H9 (cell line): ENCODE measurements at regions not wholly inside any gene's neighbourhood (a gene's known extent, or its start where the extent isn't known, plus 50 kb on each side); places are given as distances from the start of the nearest gene placed in this dataset.

Experiments
- DNase-seq: peaks from one replicate; pipeline ENCODE4 v3.0.0-alpha.2; 2017
- H2AFZ ChIP-seq: one replicate; pipeline ENCODE4 v1.6.1; 2013; ENCODE audit warnings: mild to moderate bottlenecking, low read length, control low read depth, moderate library complexity
- H2AK5ac ChIP-seq: 2 replicates; pipeline ENCODE4 v1.6.1; 2013; ENCODE audit warnings: low read length, control low read depth, mixed read lengths; ENCODE audit not compliant: insufficient read length
- H2BK120ac ChIP-seq: one replicate; pipeline ENCODE4 v1.6.1; 2013; ENCODE audit warnings: low read depth, mild to moderate bottlenecking, low read length, control low read depth, inconsistent platforms; ENCODE audit not compliant: poor library complexity, severe bottlenecking
- H2BK12ac ChIP-seq: 2 replicates; pipeline ENCODE4 v1.6.1; 2013; ENCODE audit warnings: low read length, control low read depth, mixed read lengths, low read depth; ENCODE audit not compliant: insufficient read length
- H2BK15ac ChIP-seq: 2 replicates; pipeline ENCODE4 v1.6.1; 2013; ENCODE audit warnings: low read depth, low read length, control low read depth
- H2BK20ac ChIP-seq: one replicate; pipeline ENCODE4 v1.6.1; 2013; ENCODE audit warnings: low read depth, mild to moderate bottlenecking, low read length, control low read depth, inconsistent platforms; ENCODE audit not compliant: poor library complexity, severe bottlenecking
- H2BK5ac ChIP-seq: 2 replicates; pipeline ENCODE4 v1.6.1; 2013; ENCODE audit warnings: low read length, control low read depth, mixed read lengths; ENCODE audit not compliant: insufficient read length
- H3K14ac ChIP-seq: 2 replicates; pipeline ENCODE4 v1.6.1; 2013; ENCODE audit warnings: low read length, control low read depth; ENCODE audit not compliant: insufficient read depth
- H3K18ac ChIP-seq: 2 replicates; pipeline ENCODE4 v1.6.1; 2013; ENCODE audit warnings: low read depth, mild to moderate bottlenecking, mixed read lengths, low read length, control low read depth; ENCODE audit not compliant: insufficient read length
- H3K23ac ChIP-seq: 2 replicates; pipeline ENCODE4 v1.6.1; 2013; ENCODE audit warnings: low read length, control low read depth, mixed read lengths, low read depth; ENCODE audit not compliant: insufficient read length
- H3K23me2 ChIP-seq: 2 replicates; pipeline ENCODE4 v1.6.1; 2013; ENCODE audit warnings: low read depth, mild to moderate bottlenecking, mixed read lengths, low read length, control low read depth; ENCODE audit not compliant: insufficient read length, poor library complexity, severe bottlenecking
- H3K27ac ChIP-seq: 2 replicates; pipeline ENCODE4 v1.5.1; 2013; ENCODE audit warnings: low read length, control low read depth, mixed read lengths, low read depth; ENCODE audit not compliant: insufficient read length
- H3K27me3 ChIP-seq: 2 replicates; pipeline ENCODE4 v1.6.1; 2013; ENCODE audit warnings: low read length, control low read depth, inconsistent platforms; ENCODE audit not compliant: insufficient read depth
- H3K4ac ChIP-seq: 2 replicates; pipeline ENCODE4 v1.6.1; 2013; ENCODE audit warnings: low read depth, mild to moderate bottlenecking, control low read depth, inconsistent platforms, low read length, moderate library complexity
- H3K4me1 ChIP-seq: 2 replicates; pipeline ENCODE4 v1.6.1; 2013; ENCODE audit warnings: low read length, control low read depth, inconsistent platforms; ENCODE audit not compliant: insufficient read depth
- H3K4me2 ChIP-seq: 2 replicates; pipeline ENCODE4 v1.6.1; 2013; ENCODE audit warnings: low read length, control low read depth, mixed read lengths; ENCODE audit not compliant: insufficient read length, insufficient read depth
- H3K56ac ChIP-seq: 2 replicates; pipeline ENCODE4 v1.6.1; 2013; ENCODE audit warnings: low read depth, mild to moderate bottlenecking, mixed read lengths, low read length, control low read depth; ENCODE audit not compliant: insufficient read length
- H3K79me1 ChIP-seq: 2 replicates; pipeline ENCODE4 v1.6.1; 2013; ENCODE audit warnings: low read depth, mild to moderate bottlenecking, moderate library complexity, low read length, control low read depth, inconsistent platforms; ENCODE audit not compliant: insufficient read depth, poor library complexity, severe bottlenecking
- H3K79me2 ChIP-seq: 2 replicates; pipeline ENCODE4 v1.6.1; 2013; ENCODE audit warnings: low read length, control low read depth, inconsistent platforms; ENCODE audit not compliant: insufficient read depth
- H3K9ac ChIP-seq: 2 replicates; pipeline ENCODE4 v1.6.1; 2013; ENCODE audit warnings: low read length, control low read depth, mixed read lengths; ENCODE audit not compliant: insufficient read length; ENCODE audit errors: extremely low read depth
- H3K9me3 ChIP-seq: one replicate; pipeline ENCODE4 v1.6.1; 2013; ENCODE audit warnings: low read depth, low read length, inconsistent platforms; ENCODE audit not compliant: control insufficient read depth
- H3T11ph ChIP-seq: one replicate; pipeline ENCODE4 v1.6.1; 2013; ENCODE audit warnings: mild to moderate bottlenecking, low read length, control low read depth, inconsistent platforms
- H4K20me1 ChIP-seq: one replicate; pipeline ENCODE4 v1.6.1; 2013; ENCODE audit not compliant: control insufficient read depth, insufficient read length, insufficient read depth
- H4K5ac ChIP-seq: 2 replicates; pipeline ENCODE4 v1.6.1; 2013; ENCODE audit warnings: low read depth, mild to moderate bottlenecking, mixed read lengths, low read length, control low read depth; ENCODE audit not compliant: insufficient read length
- H4K8ac ChIP-seq: replicated peaks from 2 replicates; pipeline ENCODE4 v1.6.1; 2013; ENCODE audit warnings: low read length, control low read depth, mixed read lengths, low read depth; ENCODE audit not compliant: insufficient read length
- H4K91ac ChIP-seq: 2 replicates; pipeline ENCODE4 v1.6.1; 2013; ENCODE audit warnings: low read depth, mild to moderate bottlenecking, moderate library complexity, mixed read lengths, low read length, control low read depth; ENCODE audit not compliant: insufficient read length
- H3K27ac Mint-ChIP-seq, 3 experiments: 2 replicates in 2 of 3; 3 replicates in 1 of 3; pipeline ENCODE4 v1.8.0; 2020 to 2021; ENCODE audit warnings: mixed read lengths in 3 of 3, mild to moderate bottlenecking in 1 of 3, moderate library complexity in 1 of 3
- H3K27me3 Mint-ChIP-seq: 2 replicates; pipeline ENCODE4 v1.8.0; 2021; ENCODE audit warnings: low read depth, mild to moderate bottlenecking, moderate library complexity, mixed read lengths
- H3K36me3 Mint-ChIP-seq, 3 experiments: 2 replicates in 2 of 3; 3 replicates in 1 of 3; pipeline ENCODE4 v1.8.0; 2020 to 2021; ENCODE audit warnings: low read depth in 3 of 3, mixed read lengths in 3 of 3; ENCODE audit not compliant: insufficient read depth in 1 of 3
- H3K4me1 Mint-ChIP-seq, 2 experiments: 2 replicates each; pipeline ENCODE4 v1.8.0; 2020; ENCODE audit warnings: mixed read lengths in 2 of 2
- H3K4me3 Mint-ChIP-seq, 2 experiments: 2 replicates in 1 of 2; 3 replicates in 1 of 2; pipeline ENCODE4 v1.8.0; 2020 to 2021; ENCODE audit warnings: mild to moderate bottlenecking in 2 of 2, mixed read lengths in 2 of 2, moderate library complexity in 1 of 2
- H3K9me3 Mint-ChIP-seq, 2 experiments: 2 replicates in 1 of 2; 3 replicates in 1 of 2; pipeline ENCODE4 v1.8.0; 2020; ENCODE audit warnings: mild to moderate bottlenecking in 2 of 2, mixed read lengths in 2 of 2, moderate library complexity in 1 of 2
- CTCF ChIP-seq: fragments of 200-600 bp; sonication (generic); conservative IDR thresholded peaks from 3 replicates; pipeline ENCODE4 v1.8.0; 2021; ENCODE audit warnings: antibody characterized with exemption, mild to moderate bottlenecking
- WGBS: extraction: QIAGEN DNeasy Blood & Tissue Kit; methylation state at CpG from one replicate; pipeline ENCODE4 v1.1.7; 2013; ENCODE audit warnings: missing lambda C conversion rate, low lambda C conversion rate, mixed read lengths; ENCODE audit not compliant: insufficient read length; ENCODE audit errors: extremely low coverage; 5-methylcytosine and 5-hydroxymethylcytosine counted together

DNA sequence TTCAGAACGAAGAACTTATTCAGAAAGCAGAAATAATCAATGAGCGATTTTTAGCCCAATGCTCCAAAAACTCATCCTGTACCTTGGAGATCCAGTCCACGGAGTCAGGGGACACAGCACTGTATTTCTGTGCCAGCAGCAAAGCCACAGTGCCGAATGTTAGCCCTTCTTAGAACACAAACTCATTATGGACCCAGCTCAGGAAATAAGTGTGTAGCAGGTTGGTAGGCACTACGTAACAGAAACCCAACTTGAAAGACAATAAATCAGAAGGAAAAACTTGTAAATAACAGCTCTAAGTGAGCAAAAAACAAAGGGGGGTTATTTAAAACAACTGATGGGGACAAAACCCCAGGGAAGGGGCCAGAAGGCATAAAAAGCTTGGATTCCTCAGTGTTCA lies 112.0 kb upstream of the PRSS1 start:
- no peaks in the 10 kb centered on the region for H3K23me2 ChIP-seq
- WGBS = no CpG with 5 or more reads among the region's 5 CpGs
- H2BK120ac ChIP-seq = no peak overlapping the region
- no peak overlapping the region for H3K4me2 ChIP-seq
- TF ChIP-seq CTCF = no peak
- H4K5ac ChIP-seq = no peak overlapping the region
- no peak overlapping the region for H3T11ph ChIP-seq
- no peaks in the 10 kb centered on the region for H3K79me1 ChIP-seq
- no peaks in the 10 kb centered on the region for H4K20me1 ChIP-seq
- H3K56ac ChIP-seq = no peak overlapping the region
- H2AFZ ChIP-seq = no peak overlapping the region
- no peak overlapping the region for H2BK20ac ChIP-seq
- Mint-ChIP-seq H3K4me3 (no peak overlapping the region), H3K27ac (no peak overlapping the region), H3K27me3 (peaks cover 7% of the 10 kb centered on the region), H3K36me3 (no peaks in the 10 kb centered on the region), H3K4me1 (0 out of 4 replicates have a peak, but pooled peaks cover 0 to 2% of the 10 kb centered on the region in 2 experiments), H3K9me3 (peaks cover 0 to 5% of the 10 kb centered on the region in 2 experiments; a peak in 2 of 5 replicates)
- no peak overlapping the region for H3K14ac ChIP-seq
- no peak overlapping the region for H2BK12ac ChIP-seq
- no peak overlapping the region for H3K9ac ChIP-seq
- H4K91ac ChIP-seq = no peak overlapping the region
- H3K27me3 ChIP-seq = no peaks in the 10 kb centered on the region
- no peak overlapping the region for H3K27ac ChIP-seq
- H2BK5ac ChIP-seq = no peak overlapping the region
- H3K9me3 ChIP-seq = no peaks in the 10 kb centered on the region
- no peak overlapping the region for H2AK5ac ChIP-seq
- no peaks in the 10 kb centered on the region for H3K4me1 ChIP-seq
- H3K18ac ChIP-seq = no peak overlapping the region
- DNase-seq = no peak
- no peak overlapping the region for H3K23ac ChIP-seq
- H3K4ac ChIP-seq = no peak overlapping the region
- H3K79me2 ChIP-seq = no peaks in the 10 kb centered on the region
- H2BK15ac ChIP-seq = no peak overlapping the region
- H4K8ac ChIP-seq = no peak overlapping the region
